Naive thymus-derived CD4-positive, alpha-beta T cell (primary cell): ENCODE measurements at regions not wholly inside any gene's neighbourhood (a gene's known extent, or its start where the extent isn't known, plus 50 kb on each side); places are given as distances from the start of the nearest gene placed in this dataset.

Experiments used
- ATAC-seq: fragments of 150-1000 bp; cut with Tn5 transposase; 2 replicates; pipeline ENCODE4 v1.10.0; 2021; ENCODE audit warnings: mild to moderate bottlenecking, moderate library complexity
- CTCF ChIA-PET: fragments of 350-600 bp; sonication (Branson Sonifier 250); formaldehyde crosslinking; loops from one replicate; lab custom pipeline; 2021; ENCODE audit warnings: antibody characterized with exemption; lab: Charles Lee
- POLR2A ChIA-PET: fragments of 350-600 bp; sonication (Branson Sonifier 250); formaldehyde crosslinking; loops from one replicate; lab custom pipeline; 2021; ENCODE audit warnings: antibody characterized with exemption, inconsistent platforms; lab: Charles Lee
- DNase-seq, 9 donors: peaks; one replicate each; pipeline versions ENCODE4 v3.0.0 to v3.0.0-alpha.2; 2020 to 2022; ENCODE audit warnings: mixed read lengths in 1 of 9
- H3K27ac ChIP-seq: one replicate; pipeline ENCODE4 v1.7.0; 2013; ENCODE audit warnings: mild to moderate bottlenecking, low read depth, low read length, moderate library complexity
- H3K27me3 ChIP-seq, 2 donors: one replicate each; pipeline ENCODE4 v1.7.0; 2013; ENCODE audit warnings: low read length in 2 of 2, mild to moderate bottlenecking in 2 of 2, moderate library complexity in 2 of 2; ENCODE audit not compliant: control insufficient read depth in 2 of 2, insufficient read depth in 2 of 2
- H3K36me3 ChIP-seq, 3 experiments: 1 replicate in 2 of 3; 2 replicates in 1 of 3; pipeline ENCODE4 v1.7.0; 2013; ENCODE audit warnings: low read length in 3 of 3, mild to moderate bottlenecking in 3 of 3, moderate library complexity in 1 of 3; ENCODE audit not compliant: insufficient read depth in 3 of 3, control insufficient read depth in 2 of 3
- H3K4me1 ChIP-seq, 2 donors: one replicate each; pipeline ENCODE4 v1.7.0; 2013; ENCODE audit warnings: low read length in 2 of 2, mild to moderate bottlenecking in 2 of 2, moderate library complexity in 1 of 2; ENCODE audit not compliant: control insufficient read depth in 2 of 2, insufficient read depth in 2 of 2
- H3K4me3 ChIP-seq: 2 replicates; pipeline ENCODE4 v1.7.0; 2013; ENCODE audit warnings: mild to moderate bottlenecking, low read length
- H3K9me3 ChIP-seq, 3 experiments: 1 replicate in 2 of 3; 2 replicates in 1 of 3; pipeline ENCODE4 v1.7.0; 2013; ENCODE audit warnings: low read length in 3 of 3; ENCODE audit not compliant: control insufficient read depth in 2 of 3
- H3K27ac Mint-ChIP-seq, 9 donors: one replicate each; pipeline ENCODE4 v1.8.0; 2020 to 2022; ENCODE audit warnings: mixed read lengths in 9 of 9, mild to moderate bottlenecking in 8 of 9, moderate library complexity in 5 of 9, inconsistent platforms in 2 of 9
- H3K27me3 Mint-ChIP-seq, 5 donors: one replicate each; pipeline ENCODE4 v1.8.0; 2021 to 2022; ENCODE audit warnings: mixed read lengths in 5 of 5, mild to moderate bottlenecking in 1 of 5
- H3K36me3 Mint-ChIP-seq, 5 donors: one replicate each; pipeline ENCODE4 v1.8.0; 2020 to 2022; ENCODE audit warnings: mixed read lengths in 5 of 5, mild to moderate bottlenecking in 3 of 5, inconsistent platforms in 1 of 5
- H3K4me1 Mint-ChIP-seq, 7 donors: one replicate each; pipeline ENCODE4 v1.8.0; 2020 to 2022; ENCODE audit warnings: mixed read lengths in 7 of 7, mild to moderate bottlenecking in 3 of 7, inconsistent platforms in 1 of 7
- H3K4me3 Mint-ChIP-seq, 10 donors: one replicate each; pipeline ENCODE4 v1.8.0; 2020 to 2022; ENCODE audit warnings: mild to moderate bottlenecking in 10 of 10, mixed read lengths in 10 of 10, moderate library complexity in 6 of 10, inconsistent platforms in 2 of 10
- H3K9me3 Mint-ChIP-seq, 11 donors: one replicate each; pipeline ENCODE4 v1.8.0; 2020 to 2022; ENCODE audit warnings: mixed read lengths in 11 of 11, mild to moderate bottlenecking in 4 of 11, inconsistent platforms in 1 of 11, moderate library complexity in 1 of 11
- intact Hi-C, 2 donors: fragments of 100-400 bp; cut with micrococcal nuclease; formaldehyde crosslinking; loops; one replicate each; pipeline ENCODE4 v1.15.1; 2023

GRCh38 chr5:38070304-38070950 lies 187.9 kb upstream of the EGFLAM start:
- H3K4me1 Mint-ChIP-seq = no peaks in the 10 kb centered on the region
- no peaks in the 10 kb centered on the region for H3K36me3 Mint-ChIP-seq
- H3K27ac ChIP-seq = no peak overlapping the region
- peaks cover 0 to 8% (median 2%) of the 10 kb centered on the region in 11 donors for H3K9me3 Mint-ChIP-seq
- CTCF ChIA-PET = no interaction called here
- ATAC-seq (no peak), DNase-seq (no peak)
- no peak overlapping the region for H3K4me3 ChIP-seq
- H3K4me3 Mint-ChIP-seq = no peak overlapping the region
- H3K4me1 ChIP-seq = no peaks in the 10 kb centered on the region
- no peaks in the 10 kb centered on the region for H3K27me3 ChIP-seq
- POLR2A ChIA-PET = no interaction called here
- intact Hi-C loops = no loop called here
- H3K27me3 Mint-ChIP-seq = peaks cover 0 to 14% (median 0%) of the 10 kb centered on the region in 5 donors
- H3K36me3 ChIP-seq = no peaks in the 10 kb centered on the region
- no peaks in the 10 kb centered on the region for H3K9me3 ChIP-seq
- H3K27ac Mint-ChIP-seq = no peak overlapping the region

- POLR2A ChIA-PET = no interaction called here
- H3K27me3 ChIP-seq = no peaks in the 10 kb centered on the region
- peaks cover 0 to 14% (median 0%) of the 10 kb centered on the region in 5 donors for H3K27me3 Mint-ChIP-seq
- no peaks in the 10 kb centered on the region for H3K36me3 ChIP-seq
- peaks cover 0 to 8% (median 5%) of the 10 kb centered on the region in 11 donors for H3K9me3 Mint-ChIP-seq
- H3K4me1 ChIP-seq = no peaks in the 10 kb centered on the region
- no peak overlapping the region for H3K27ac ChIP-seq
- H3K4me3 Mint-ChIP-seq = no peak overlapping the region
- H3K4me1 Mint-ChIP-seq = no peaks in the 10 kb centered on the region
- no peak overlapping the region for H3K4me3 ChIP-seq
- intact Hi-C loops = no loop called here
- CTCF ChIA-PET = no interaction called here
- DNase-seq (no peak), ATAC-seq (no peak)
- H3K36me3 Mint-ChIP-seq = no peaks in the 10 kb centered on the region
- no peak overlapping the region for H3K27ac Mint-ChIP-seq
- H3K9me3 ChIP-seq = no peaks in the 10 kb centered on the region
These were observed 189.0 kb upstream of the EGFLAM start for GRCh38 chr5:38069360-38069759.

- ChIA-PET CTCF (no interaction called here), POLR2A (no interaction called here)
- Histone ChIP-seq H3K4me3 (no peak overlapping the region), H3K36me3 (no peaks in the 10 kb centered on the region), H3K27me3 (no peaks in the 10 kb centered on the region), H3K4me1 (no peaks in the 10 kb centered on the region), H3K9me3 (no peaks in the 10 kb centered on the region), H3K27ac (no peak overlapping the region)
- no peaks in the 10 kb centered on the region for H3K36me3 Mint-ChIP-seq
- ATAC-seq = no peak
- H3K27me3 Mint-ChIP-seq = no peaks in the 10 kb centered on the region
- no peak overlapping the region for H3K4me3 Mint-ChIP-seq
- H3K27ac Mint-ChIP-seq = no peak overlapping the region
- H3K9me3 Mint-ChIP-seq = peaks cover 0 to 15% (median 6%) of the 10 kb centered on the region in 11 donors
- no peaks in the 10 kb centered on the region for H3K4me1 Mint-ChIP-seq
- intact Hi-C loops = no loop called here
- DNase-seq = no peak
These were observed 198.0 kb upstream of the EGFLAM start for GRCh38 chr5:38060354-38060753.

GRCh38 chr5:38059876-38060275 lies 198.5 kb upstream of the EGFLAM start:
- Mint-ChIP-seq H3K9me3 (peaks cover 0 to 15% (median 5%) of the 10 kb centered on the region in 11 donors), H3K27me3 (no peaks in the 10 kb centered on the region), H3K4me1 (no peaks in the 10 kb centered on the region), H3K4me3 (no peak overlapping the region), H3K27ac (no peak overlapping the region), H3K36me3 (no peaks in the 10 kb centered on the region)
- no peaks in the 10 kb centered on the region for H3K36me3 ChIP-seq
- ChIA-PET POLR2A (no interaction called here), CTCF (no interaction called here)
- ATAC-seq = no peak
- no peak for DNase-seq
- no peaks in the 10 kb centered on the region for H3K9me3 ChIP-seq
- no peaks in the 10 kb centered on the region for H3K4me1 ChIP-seq
- H3K27me3 ChIP-seq = no peaks in the 10 kb centered on the region
- intact Hi-C loops = no loop called here
- no peak overlapping the region for H3K27ac ChIP-seq
- no peak overlapping the region for H3K4me3 ChIP-seq

GRCh38 chr5:38051711-38052511 lies 206.4 kb upstream of the EGFLAM start:
- Histone ChIP-seq H3K27ac (no peak overlapping the region), H3K9me3 (no peaks in the 10 kb centered on the region), H3K36me3 (no peaks in the 10 kb centered on the region), H3K4me1 (no peaks in the 10 kb centered on the region), H3K27me3 (no peaks in the 10 kb centered on the region), H3K4me3 (no peak overlapping the region)
- intact Hi-C loops = no loop called here
- peaks cover 0 to 3% (median 0%) of the 10 kb centered on the region in 11 donors for H3K9me3 Mint-ChIP-seq
- ATAC-seq (no peak), DNase-seq (no peak)
- H3K36me3 Mint-ChIP-seq = no peaks in the 10 kb centered on the region
- H3K27ac Mint-ChIP-seq = no peak overlapping the region
- CTCF ChIA-PET = no interaction called here
- POLR2A ChIA-PET = no interaction called here
- peaks cover 0 to 5% (median 4%) of the 10 kb centered on the region in 5 donors for H3K27me3 Mint-ChIP-seq
- H3K4me3 Mint-ChIP-seq = no peak overlapping the region
- peaks cover 0 to 1% (median 0%) of the 10 kb centered on the region in 7 donors for H3K4me1 Mint-ChIP-seq

- Mint-ChIP-seq H3K36me3 (no peaks in the 10 kb centered on the region), H3K27me3 (peaks cover 0 to 9% (median 4%) of the 10 kb centered on the region in 5 donors), H3K9me3 (peaks cover 0 to 3% (median 0%) of the 10 kb centered on the region in 11 donors), H3K4me1 (peaks cover 0 to 1% (median 0%) of the 10 kb centered on the region in 7 donors), H3K4me3 (no peak overlapping the region), H3K27ac (no peak overlapping the region)
- H3K27me3 ChIP-seq = no peaks in the 10 kb centered on the region
- no peaks in the 10 kb centered on the region for H3K36me3 ChIP-seq
- no peaks in the 10 kb centered on the region for H3K4me1 ChIP-seq
- DNase-seq (no peak), ATAC-seq (no peak)
- ChIA-PET POLR2A (interaction anchor here (0.9 kb wide), 1 partner anchor 9 kb away, joined by 3 read pairs; no protein-coding TSS in a partner anchor), CTCF (no interaction called here)
- intact Hi-C loops = no loop called here
- H3K4me3 ChIP-seq = no peak overlapping the region
- no peak overlapping the region for H3K27ac ChIP-seq
- H3K9me3 ChIP-seq = no peaks in the 10 kb centered on the region
These were observed 208.6 kb upstream of the GDNF start for GRCh38 chr5:38048400-38048799.
